Eye (tissue), 1 donor: ENCODE measurements at regions not wholly inside any gene's neighbourhood (a gene's known extent, or its start where the extent isn't known, plus 50 kb on each side); places are given as distances from the start of the nearest gene placed in this dataset.
"Not testable (repeated sequence)": the region's sequence is repeated elsewhere in the genome, so short reads cannot be mapped to it uniquely, and the experiment has no call there.

Experiments
- DNase-seq: peaks from one replicate; pipeline ENCODE4 v3.0.0-alpha.2; 2015

GRCh38 chr1:173342736-173343135 lies 134.4 kb upstream of the PRDX6 start:
- DNase-seq = no peak

- DNase-seq = no peak
Measured at GRCh38 chr1:173344034-173344743, 132.9 kb upstream of the PRDX6 start.

- peak; percentile 59 for DNase-seq
Measured at GRCh38 chr1:173347282-173347818, 129.8 kb upstream of the PRDX6 start.

GRCh38 chr1:173352635-173353034 lies 124.5 kb upstream of the PRDX6 start:
- DNase-seq = not testable (repeated sequence)

GRCh38 chr1:173353350-173353749 lies 123.8 kb upstream of the PRDX6 start:
- DNase-seq = no peak

GRCh38 chr1:173354937-173355280 lies 122.2 kb upstream of the PRDX6 start:
- DNase-seq = no peak

- no peak for DNase-seq
Measured at GRCh38 chr1:173355281-173356031, 121.7 kb upstream of the PRDX6 start.

GRCh38 chr1:173356191-173356762 lies 120.9 kb upstream of the PRDX6 start:
- DNase-seq = no peak

- no peak for DNase-seq
Measured at GRCh38 chr1:173360487-173361063, 116.6 kb upstream of the PRDX6 start.

GRCh38 chr1:173362543-173362942 lies 114.6 kb upstream of the PRDX6 start:
- DNase-seq = no peak

- DNase-seq = no peak
Measured at GRCh38 chr1:173364827-173365226, 112.3 kb upstream of the PRDX6 start.

- no peak for DNase-seq
Measured at GRCh38 chr1:173365341-173365740, 111.8 kb upstream of the PRDX6 start.

GRCh38 chr1:173367136-173367535 lies 110.0 kb upstream of the PRDX6 start:
- DNase-seq = no peak

GRCh38 chr1:173370586-173370985 lies 106.5 kb upstream of the PRDX6 start:
- not testable (repeated sequence) for DNase-seq

- DNase-seq = not testable (repeated sequence)
Measured at GRCh38 chr1:173376065-173376464, 101.1 kb upstream of the PRDX6 start.

- DNase-seq = no peak
Measured at GRCh38 chr1:173377266-173377665, 99.9 kb upstream of the PRDX6 start.

GRCh38 chr1:173383351-173383750 lies 93.8 kb upstream of the PRDX6 start:
- DNase-seq = no peak

- DNase-seq = no peak
Measured at GRCh38 chr1:173388352-173388751, 88.8 kb upstream of the PRDX6 start.

- no peak for DNase-seq
Measured at GRCh38 chr1:173392895-173393658, 84.1 kb upstream of the PRDX6 start.

GRCh38 chr1:173393659-173394000 lies 83.5 kb upstream of the PRDX6 start:
- DNase-seq = no peak

- not testable (repeated sequence) for DNase-seq
Measured at GRCh38 chr1:173394813-173395212, 82.3 kb upstream of the PRDX6 start.

- no peak for DNase-seq
Measured at GRCh38 chr1:173395762-173396161, 81.4 kb upstream of the PRDX6 start.
